HCT116 (cell line): ENCODE measurements at regions not wholly inside any gene's neighbourhood (a gene's known extent, or its start where the extent isn't known, plus 50 kb on each side); places are given as distances from the start of the nearest gene placed in this dataset.

ENCODE experiments used
- ATAC-seq: fragments of 200-7000 bp; cut with Tn5 transposase; 2 replicates; pipeline ENCODE4 v1.9.1; 2020; ENCODE audit warnings: mild to moderate bottlenecking, moderate library complexity
- BruUV-seq: library from RNA; stranded (reverse); fragments of 400-500 nt; replicated peaks from 2 replicates; lab custom pipeline; 2021; lab: Mats Ljungman, UMichigan
- CTCF ChIA-PET: fragments of 300-600 bp; sonication (Branson Sonifier 250); formaldehyde crosslinking; loops from one replicate; lab custom pipeline; 2021; ENCODE audit warnings: antibody characterized with exemption; lab: Charles Lee
- POLR2A ChIA-PET: fragments of 300-600, 350-600 bp; sonication (Branson Sonifier 250); formaldehyde crosslinking; loops from one replicate; lab custom pipeline; 2021; ENCODE audit warnings: antibody characterized with exemption; lab: Charles Lee
- RAD21 ChIA-PET, 2 experiments: fragments of 300-600 bp; sonication (Branson Sonifier 250); formaldehyde crosslinking; loops; one replicate each; lab custom pipeline; 2023; ENCODE audit warnings: low total read pairs in 2 of 2; ENCODE audit not compliant: uncharacterized antibody in 2 of 2, unreplicated experiment in 2 of 2, low non-redundant PET in 1 of 2; lab: Charles Lee
- DNase-seq: peaks from one replicate; pipeline ENCODE4 v3.0.0-alpha.2; 2010; ENCODE audit warnings: low read depth, low spot score
- H2AFZ ChIP-seq: fragments of 200-600 bp; shearing (Covaris generic), sonication (generic); 2 replicates; pipeline ENCODE4 v1.6.1; 2017; ENCODE audit warnings: low read depth, mixed run types, mixed read lengths, antibody characterized with exemption, low read length; ENCODE audit not compliant: poor library complexity, severe bottlenecking
- H3K27ac ChIP-seq: 2 replicates; pipeline ENCODE4 v1.5.1; 2012; ENCODE audit warnings: low read depth, low read length
- H3K27me3 ChIP-seq: fragments of 200-600 bp; sonication (generic); 2 replicates; pipeline ENCODE4 v1.6.1; 2016; ENCODE audit warnings: mixed run types, low read length, mixed read lengths; ENCODE audit not compliant: insufficient read depth
- H3K36me3 ChIP-seq, 2 experiments: fragments of 200-500 bp in 1 of 2; fragments of 200-600 bp in 1 of 2; sonication (Bioruptor generic) in 1 of 2; sonication (generic) in 1 of 2; 2 replicates each; pipeline versions ENCODE4 v1.5.1 to v1.6.1; 2014 to 2016; ENCODE audit warnings: low read length in 2 of 2, inconsistent platforms in 1 of 2, mixed read lengths in 1 of 2, mixed run types in 1 of 2; ENCODE audit not compliant: insufficient read depth in 2 of 2, control insufficient read depth in 1 of 2
- H3K4me1 ChIP-seq, 2 experiments: fragments of 200-600 bp in 1 of 2; sonication (generic) in 1 of 2; 2 replicates each; pipeline versions ENCODE4 v1.5.1 to v1.6.1; 2012 to 2017; ENCODE audit warnings: low read length in 2 of 2, inconsistent platforms in 1 of 2, mild to moderate bottlenecking in 1 of 2, mixed read lengths in 1 of 2, mixed run types in 1 of 2, moderate library complexity in 1 of 2; ENCODE audit not compliant: insufficient read depth in 2 of 2, control insufficient read depth in 1 of 2
- H3K4me2 ChIP-seq: fragments of 200-600 bp; sonication (generic); 2 replicates; pipeline ENCODE4 v1.6.1; 2017; ENCODE audit warnings: mixed run types, low read length, mixed read lengths
- H3K4me3 ChIP-seq, 2 experiments: fragments of 200-600 bp in 1 of 2; sonication (generic) in 1 of 2; replicated peaks in 1 of 2; 2 replicates each; pipeline ENCODE4 v1.5.1; 2011 to 2016; ENCODE audit warnings: low read length in 2 of 2, control low read depth in 1 of 2, low read depth in 1 of 2, mild to moderate bottlenecking in 1 of 2, mixed read lengths in 1 of 2, mixed run types in 1 of 2
- H3K79me2 ChIP-seq: fragments of 200-600 bp; sonication (generic); 2 replicates; pipeline ENCODE4 v1.6.1; 2017; ENCODE audit warnings: mild to moderate bottlenecking, mixed run types, low read length, moderate library complexity, mixed read lengths; ENCODE audit not compliant: insufficient read depth
- H3K9ac ChIP-seq: fragments of 200-600 bp; sonication (generic); 2 replicates; pipeline ENCODE4 v1.6.1; 2016; ENCODE audit warnings: low read length, mixed read lengths
- H3K9me2 ChIP-seq: fragments of 200-600 bp; sonication (generic), shearing (Covaris generic); 2 replicates; pipeline ENCODE4 v1.6.1; 2017; ENCODE audit warnings: mixed run types, mild to moderate bottlenecking, moderate library complexity; ENCODE audit not compliant: insufficient read depth
- H3K9me3 ChIP-seq, 2 experiments: fragments of 200-500 bp in 1 of 2; fragments of 200-600 bp in 1 of 2; sonication (Bioruptor generic) in 1 of 2; sonication (generic) in 1 of 2; 2 replicates each; pipeline ENCODE4 v1.6.1; 2014 to 2017; ENCODE audit warnings: low read length in 2 of 2, mixed read lengths in 2 of 2, inconsistent platforms in 1 of 2, low read depth in 1 of 2, mild to moderate bottlenecking in 1 of 2, mixed run types in 1 of 2, moderate library complexity in 1 of 2; ENCODE audit not compliant: control insufficient read depth in 1 of 2, insufficient read depth in 1 of 2
- H4K20me1 ChIP-seq: fragments of 200-600 bp; sonication (generic), shearing (Covaris generic); 2 replicates; pipeline ENCODE4 v1.6.1; 2017; ENCODE audit warnings: mixed run types, mild to moderate bottlenecking, moderate library complexity; ENCODE audit not compliant: insufficient read depth
- CBX3 ChIP-seq: IDR thresholded peaks from 2 replicates; pipeline ENCODE4 v1.6.1; 2012; ENCODE audit warnings: low read depth
- EGR1 ChIP-seq: IDR thresholded peaks from 2 replicates; pipeline ENCODE4 v1.6.1; 2012; ENCODE audit warnings: low read depth
- EZH2 ChIP-seq: fragments of 200-600 bp; sonication (generic); IDR thresholded peaks from 2 replicates; pipeline ENCODE4 v1.6.1; 2017; ENCODE audit warnings: antibody characterized with exemption, mixed run types
- EZH2phosphoT487 ChIP-seq: fragments of 200-600 bp; IDR thresholded peaks from 2 replicates; pipeline ENCODE4 v1.6.1; 2018; ENCODE audit warnings: antibody characterized with exemption, borderline replicate concordance
- FOSL1 ChIP-seq: IDR thresholded peaks from 2 replicates; pipeline ENCODE4 v1.6.1; 2012; ENCODE audit warnings: low read depth
- MAX ChIP-seq: IDR thresholded peaks from 2 replicates; pipeline ENCODE4 v1.6.1; 2012
- POLR2A ChIP-seq: IDR thresholded peaks from 2 replicates; pipeline ENCODE4 v1.7.0; 2011; ENCODE audit warnings: borderline replicate concordance; ENCODE audit not compliant: insufficient read depth, insufficient read length; ENCODE audit errors: extremely low read depth
- RAD21 ChIP-seq: IDR thresholded peaks from 2 replicates; pipeline ENCODE4 v1.6.1; 2012; ENCODE audit warnings: low read depth, mild to moderate bottlenecking
- YY1 ChIP-seq: IDR thresholded peaks from 2 replicates; pipeline ENCODE4 v1.6.1; 2011; ENCODE audit warnings: low read length, low read depth, moderate library complexity, mild to moderate bottlenecking; ENCODE audit not compliant: insufficient replicate concordance; ENCODE audit errors: extremely low read depth
- ZBTB33 ChIP-seq: IDR thresholded peaks from 2 replicates; pipeline ENCODE4 v1.6.1; 2011; ENCODE audit warnings: mild to moderate bottlenecking, low read length, moderate library complexity; ENCODE audit not compliant: insufficient replicate concordance; ENCODE audit errors: extremely low read depth
- ZFX ChIP-seq: fragments of 450-650 bp; IDR thresholded peaks from 2 replicates; pipeline ENCODE4 v1.6.1; 2017
- ZNF274 ChIP-seq: fragments of 200-500 bp; sonication (Bioruptor generic); IDR thresholded peaks from 2 replicates; pipeline ENCODE4 v1.6.1; 2014; ENCODE audit warnings: mild to moderate bottlenecking, low read depth, low read length, inconsistent platforms
- intact Hi-C: fragments of 100-400 bp; cut with micrococcal nuclease; formaldehyde crosslinking; loops from 2 replicates; pipeline ENCODE4 v1.10.0; 2022
- TF ChIP-seq, protein P1 (sequence below): IDR thresholded peaks from 2 replicates; pipeline ENCODE4 v1.6.1; 2012
- TF ChIP-seq, protein P2 (sequence below), 3 experiments: fragments of 200-600 bp in 1 of 3; sonication (generic) in 1 of 3; IDR thresholded peaks in 2 of 3; conservative IDR thresholded peaks in 1 of 3; 2 replicates each; pipeline ENCODE4 v1.5.1; 2012 to 2017; ENCODE audit warnings: low read depth in 2 of 3, low read length in 2 of 3, antibody characterized with exemption in 1 of 3, borderline replicate concordance in 1 of 3, control low read depth in 1 of 3, mild to moderate bottlenecking in 1 of 3, mixed read lengths in 1 of 3, mixed run types in 1 of 3, moderate library complexity in 1 of 3; ENCODE audit not compliant: insufficient read depth in 1 of 3

- H3K4me2 ChIP-seq: no peak overlapping the region
- no peak overlapping the region for H2AFZ ChIP-seq
- no peak overlapping the region for H3K4me3 ChIP-seq
- DNase-seq: no peak
- no peaks in the 10 kb centered on the region for H3K27me3 ChIP-seq
- H3K9me2 ChIP-seq: no peaks in the 10 kb centered on the region
- no TSS peak for BruUV-seq
- H3K27ac ChIP-seq: no peak overlapping the region
- TF ChIP-seq POLR2A: no peak
- no peak for TF ChIP-seq YY1
- no peak for TF ChIP-seq RAD21
- TF ChIP-seq, protein P1, sequence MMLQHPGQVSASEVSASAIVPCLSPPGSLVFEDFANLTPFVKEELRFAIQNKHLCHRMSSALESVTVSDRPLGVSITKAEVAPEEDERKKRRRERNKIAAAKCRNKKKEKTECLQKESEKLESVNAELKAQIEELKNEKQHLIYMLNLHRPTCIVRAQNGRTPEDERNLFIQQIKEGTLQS: no peak
- TF ChIP-seq ZFX: no peak
- TF ChIP-seq FOSL1: no peak
- TF ChIP-seq EZH2: no peak
- no peak for TF ChIP-seq ZNF274
- TF ChIP-seq MAX: no peak
- TF ChIP-seq, all 23 proteins: peak for 0
- H4K20me1 ChIP-seq: no peaks in the 10 kb centered on the region
- ChIA-PET RAD21 (no interaction called here), POLR2A (no interaction called here), CTCF (no interaction called here)
- H3K9me3 ChIP-seq: no peaks in the 10 kb centered on the region
- intact Hi-C loops: no loop called here
- H3K79me2 ChIP-seq: no peaks in the 10 kb centered on the region
- no peak for ATAC-seq
- no peaks in the 10 kb centered on the region for H3K4me1 ChIP-seq
- no peaks in the 10 kb centered on the region for H3K36me3 ChIP-seq
- no peak overlapping the region for H3K9ac ChIP-seq
Measured at GRCh38 chr15:62676891-62677290, 365.7 kb upstream of the TPM1 start.

- Histone ChIP-seq H3K4me3 (no peak overlapping the region), H3K27me3 (no peaks in the 10 kb centered on the region), H3K9me2 (no peaks in the 10 kb centered on the region), H3K4me2 (no peak overlapping the region), H4K20me1 (no peaks in the 10 kb centered on the region), H2AFZ (no peak overlapping the region), H3K9me3 (no peaks in the 10 kb centered on the region), H3K4me1 (no peaks in the 10 kb centered on the region), H3K36me3 (no peaks in the 10 kb centered on the region), H3K27ac (no peak overlapping the region), H3K79me2 (no peaks in the 10 kb centered on the region), H3K9ac (no peak overlapping the region)
- RAD21 ChIA-PET: no interaction called here
- DNase-seq: no peak
- intact Hi-C loops: no loop called here
- no peak for ATAC-seq
- POLR2A ChIA-PET: no interaction called here
- TF ChIP-seq EZH2phosphoT487 (no peak), EGR1 (no peak), CBX3 (no peak), ZBTB33 (no peak), MAX (no peak)
- TF ChIP-seq, protein P2, sequence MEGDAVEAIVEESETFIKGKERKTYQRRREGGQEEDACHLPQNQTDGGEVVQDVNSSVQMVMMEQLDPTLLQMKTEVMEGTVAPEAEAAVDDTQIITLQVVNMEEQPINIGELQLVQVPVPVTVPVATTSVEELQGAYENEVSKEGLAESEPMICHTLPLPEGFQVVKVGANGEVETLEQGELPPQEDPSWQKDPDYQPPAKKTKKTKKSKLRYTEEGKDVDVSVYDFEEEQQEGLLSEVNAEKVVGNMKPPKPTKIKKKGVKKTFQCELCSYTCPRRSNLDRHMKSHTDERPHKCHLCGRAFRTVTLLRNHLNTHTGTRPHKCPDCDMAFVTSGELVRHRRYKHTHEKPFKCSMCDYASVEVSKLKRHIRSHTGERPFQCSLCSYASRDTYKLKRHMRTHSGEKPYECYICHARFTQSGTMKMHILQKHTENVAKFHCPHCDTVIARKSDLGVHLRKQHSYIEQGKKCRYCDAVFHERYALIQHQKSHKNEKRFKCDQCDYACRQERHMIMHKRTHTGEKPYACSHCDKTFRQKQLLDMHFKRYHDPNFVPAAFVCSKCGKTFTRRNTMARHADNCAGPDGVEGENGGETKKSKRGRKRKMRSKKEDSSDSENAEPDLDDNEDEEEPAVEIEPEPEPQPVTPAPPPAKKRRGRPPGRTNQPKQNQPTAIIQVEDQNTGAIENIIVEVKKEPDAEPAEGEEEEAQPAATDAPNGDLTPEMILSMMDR (IDR thresholded peaks at IDR 0.05 in 2 of 3, conservative IDR thresholded peaks at IDR 0.05 in 1 of 3; ENCODE audit: borderline replicate concordance in 1 of 3, insufficient read depth in 1 of 3, low read depth in 2 of 3, low read length in 2 of 3): no peak
- CTCF ChIA-PET: no interaction called here
- no TSS peak for BruUV-seq
Measured at GRCh38 chr15:62681939-62682896, 360.3 kb upstream of the TPM1 start.
